ENCODE measurements at regions not wholly inside any gene's neighbourhood (a gene's known extent, or its start where the extent isn't known, plus 50 kb on each side); places are given as distances from the start of the nearest gene placed in this dataset.

DNA sequence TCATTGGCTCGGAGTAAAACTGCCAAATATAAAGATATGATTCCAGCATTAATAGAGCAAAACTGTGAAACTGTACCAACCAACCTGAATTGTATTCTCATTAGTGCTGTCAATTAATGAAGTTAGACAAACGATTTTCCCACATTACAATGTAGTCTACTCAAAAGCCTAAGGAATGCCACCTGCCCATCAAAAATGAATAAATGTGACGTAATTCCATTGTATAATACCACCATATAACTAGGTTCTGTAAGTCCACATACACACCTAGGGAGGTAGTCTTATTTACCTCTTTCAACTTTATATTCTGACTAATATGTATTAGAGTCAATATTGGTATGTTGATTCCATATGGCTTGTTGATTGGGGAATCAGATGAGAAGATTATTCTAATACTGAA, 76.2 kb downstream of the FAM76B start:
- Histone ChIP-seq H3K27me3 (ENCODE audit: insufficient read depth, low read length) (no peaks in the 10 kb centered on the region), H3K27ac (ENCODE audit: low read depth, low read length) (no peak overlapping the region), H3K14ac (ENCODE audit: low read length) (no peak overlapping the region), H2BK5ac (ENCODE audit: low read depth, low read length, poor library complexity) (no peak overlapping the region), H3K4me3 (ENCODE audit: low read depth, low read length) (no peak overlapping the region), H3K79me1 (ENCODE audit: low read length) (no peaks in the 10 kb centered on the region), H2BK12ac (ENCODE audit: low read length) (no peak overlapping the region), H3K79me2 (ENCODE audit: control insufficient read depth, insufficient read depth, low read length, poor library complexity) (no peaks in the 10 kb centered on the region), H3K36me3 (ENCODE audit: control insufficient read depth in 1 of 2, insufficient read depth in 2 of 2, low read length in 2 of 2) (no peaks in the 10 kb centered on the region), H2BK120ac (ENCODE audit: insufficient read depth, low read length, poor library complexity) (no peak overlapping the region), H2AK5ac (ENCODE audit: low read length) (no peak overlapping the region), H3K4ac (ENCODE audit: low read depth, low read length) (no peak overlapping the region), H4K8ac (ENCODE audit: low read depth, low read length) (no peak overlapping the region), H3K18ac (ENCODE audit: low read length) (no peak overlapping the region), H3K4me1 (ENCODE audit: control insufficient read depth in 1 of 2, insufficient read depth in 2 of 2, low read length in 2 of 2) (no peaks in the 10 kb centered on the region), H4K12ac (ENCODE audit: low read depth, low read length) (no peak overlapping the region), H3K4me2 (ENCODE audit: low read length) (no peak overlapping the region), H3K23ac (ENCODE audit: low read length) (no peak overlapping the region), H3K9ac (ENCODE audit: low read length) (no peak overlapping the region), H4K91ac (ENCODE audit: low read depth, low read length) (no peak overlapping the region), H2AFZ (ENCODE audit: insufficient read depth, low read length, poor library complexity) (no peak overlapping the region), H3K9me3 (ENCODE audit: insufficient read depth, low read depth, low read length) (no peaks in the 10 kb centered on the region)
- no CpG with 5 or more reads among the region's 3 CpGs for WGBS (ENCODE audit: extremely low coverage, insufficient coverage, insufficient read length)
- DNase-seq: no peak

GRCh38 chr11:95711945-95712221, 77.7 kb downstream of the FAM76B start:
- no peak overlapping the region for H3K4me3 ChIP-seq (ENCODE audit: low read depth, low read length)
- no peak overlapping the region for H3K9ac ChIP-seq (ENCODE audit: low read length)
- no peaks in the 10 kb centered on the region for H3K27me3 ChIP-seq (ENCODE audit: insufficient read depth, low read length)
- H3K79me2 ChIP-seq (ENCODE audit: control insufficient read depth, insufficient read depth, low read length, poor library complexity): no peaks in the 10 kb centered on the region
- H3K23ac ChIP-seq (ENCODE audit: low read length): no peak overlapping the region
- H3K18ac ChIP-seq (ENCODE audit: low read length): no peak overlapping the region
- H2AFZ ChIP-seq (ENCODE audit: insufficient read depth, low read length, poor library complexity): no peak overlapping the region
- H3K79me1 ChIP-seq (ENCODE audit: low read length): no peaks in the 10 kb centered on the region
- H2BK5ac ChIP-seq (ENCODE audit: low read depth, low read length, poor library complexity): no peak overlapping the region
- no peak overlapping the region for H3K4ac ChIP-seq (ENCODE audit: low read depth, low read length)
- H2AK5ac ChIP-seq (ENCODE audit: low read length): no peak overlapping the region
- no peaks in the 10 kb centered on the region for H3K36me3 ChIP-seq (ENCODE audit: control insufficient read depth in 1 of 2, insufficient read depth in 2 of 2, low read length in 2 of 2)
- H4K12ac ChIP-seq (ENCODE audit: low read depth, low read length): no peak overlapping the region
- no peak for DNase-seq
- no peaks in the 10 kb centered on the region for H3K4me1 ChIP-seq (ENCODE audit: control insufficient read depth in 1 of 2, insufficient read depth in 2 of 2, low read length in 2 of 2)
- no peak overlapping the region for H3K4me2 ChIP-seq (ENCODE audit: low read length)
- no peak overlapping the region for H3K14ac ChIP-seq (ENCODE audit: low read length)
- H3K9me3 ChIP-seq (ENCODE audit: insufficient read depth, low read depth, low read length): no peaks in the 10 kb centered on the region
- H4K8ac ChIP-seq (ENCODE audit: low read depth, low read length): no peak overlapping the region
- WGBS (ENCODE audit: extremely low coverage, insufficient coverage, insufficient read length): no CpG with 5 or more reads among the region's 3 CpGs
- no peak overlapping the region for H2BK12ac ChIP-seq (ENCODE audit: low read length)
- H2BK120ac ChIP-seq (ENCODE audit: insufficient read depth, low read length, poor library complexity): no peak overlapping the region
- no peak overlapping the region for H3K27ac ChIP-seq (ENCODE audit: low read depth, low read length)
- no peak overlapping the region for H4K91ac ChIP-seq (ENCODE audit: low read depth, low read length)

GRCh38 chr11:95711162-95711944, 78.2 kb downstream of the FAM76B start:
- no peak overlapping the region for H3K4ac ChIP-seq (ENCODE audit: low read depth, low read length)
- H4K12ac ChIP-seq (ENCODE audit: low read depth, low read length): no peak overlapping the region
- no peak overlapping the region for H3K4me3 ChIP-seq (ENCODE audit: low read depth, low read length)
- H2BK120ac ChIP-seq (ENCODE audit: insufficient read depth, low read length, poor library complexity): no peak overlapping the region
- no peaks in the 10 kb centered on the region for H3K27me3 ChIP-seq (ENCODE audit: insufficient read depth, low read length)
- no peaks in the 10 kb centered on the region for H3K36me3 ChIP-seq (ENCODE audit: control insufficient read depth in 1 of 2, insufficient read depth in 2 of 2, low read length in 2 of 2)
- no peak overlapping the region for H3K4me2 ChIP-seq (ENCODE audit: low read length)
- no peak overlapping the region for H4K91ac ChIP-seq (ENCODE audit: low read depth, low read length)
- H2BK5ac ChIP-seq (ENCODE audit: low read depth, low read length, poor library complexity): no peak overlapping the region
- no peak overlapping the region for H2AK5ac ChIP-seq (ENCODE audit: low read length)
- H3K14ac ChIP-seq (ENCODE audit: low read length): no peak overlapping the region
- no CpG with 5 or more reads among the region's 7 CpGs for WGBS (ENCODE audit: extremely low coverage, insufficient coverage, insufficient read length)
- H4K8ac ChIP-seq (ENCODE audit: low read depth, low read length): no peak overlapping the region
- no peak overlapping the region for H3K18ac ChIP-seq (ENCODE audit: low read length)
- H3K79me1 ChIP-seq (ENCODE audit: low read length): no peaks in the 10 kb centered on the region
- no peak overlapping the region for H2BK12ac ChIP-seq (ENCODE audit: low read length)
- no peaks in the 10 kb centered on the region for H3K4me1 ChIP-seq (ENCODE audit: control insufficient read depth in 1 of 2, insufficient read depth in 2 of 2, low read length in 2 of 2)
- DNase-seq: no peak
- H3K27ac ChIP-seq (ENCODE audit: low read depth, low read length): no peak overlapping the region
- no peak overlapping the region for H3K9ac ChIP-seq (ENCODE audit: low read length)
- no peak overlapping the region for H3K23ac ChIP-seq (ENCODE audit: low read length)
- no peak overlapping the region for H2AFZ ChIP-seq (ENCODE audit: insufficient read depth, low read length, poor library complexity)
- no peaks in the 10 kb centered on the region for H3K79me2 ChIP-seq (ENCODE audit: control insufficient read depth, insufficient read depth, low read length, poor library complexity)
- no peaks in the 10 kb centered on the region for H3K9me3 ChIP-seq (ENCODE audit: insufficient read depth, low read depth, low read length)

GRCh38 chr11:95708681-95709080, 80.9 kb downstream of the FAM76B start:
- WGBS (ENCODE audit: extremely low coverage, insufficient coverage, insufficient read length): no CpG with 5 or more reads among the region's 1 CpG
- H3K9ac ChIP-seq (ENCODE audit: low read length): no peak overlapping the region
- no peak overlapping the region for H2BK5ac ChIP-seq (ENCODE audit: low read depth, low read length, poor library complexity)

More at GRCh38 chr11:95708681-95709080, 80.9 kb downstream of the FAM76B start:
- Histone ChIP-seq H2AK5ac (ENCODE audit: low read length) (no peak overlapping the region), H3K79me2 (ENCODE audit: control insufficient read depth, insufficient read depth, low read length, poor library complexity) (no peaks in the 10 kb centered on the region), H2AFZ (ENCODE audit: insufficient read depth, low read length, poor library complexity) (no peak overlapping the region), H3K36me3 (ENCODE audit: control insufficient read depth in 1 of 2, insufficient read depth in 2 of 2, low read length in 2 of 2) (no peaks in the 10 kb centered on the region), H3K27ac (ENCODE audit: low read depth, low read length) (no peak overlapping the region), H2BK12ac (ENCODE audit: low read length) (no peak overlapping the region), H2BK120ac (ENCODE audit: insufficient read depth, low read length, poor library complexity) (no peak overlapping the region), H3K4me1 (ENCODE audit: control insufficient read depth in 1 of 2, insufficient read depth in 2 of 2, low read length in 2 of 2) (no peaks in the 10 kb centered on the region), H3K18ac (ENCODE audit: low read length) (no peak overlapping the region), H3K4me3 (ENCODE audit: low read depth, low read length) (no peak overlapping the region), H3K23ac (ENCODE audit: low read length) (no peak overlapping the region), H3K79me1 (ENCODE audit: low read length) (no peaks in the 10 kb centered on the region), H3K9me3 (ENCODE audit: insufficient read depth, low read depth, low read length) (no peaks in the 10 kb centered on the region), H4K12ac (ENCODE audit: low read depth, low read length) (no peak overlapping the region), H3K14ac (ENCODE audit: low read length) (no peak overlapping the region), H4K8ac (ENCODE audit: low read depth, low read length) (no peak overlapping the region), H3K4ac (ENCODE audit: low read depth, low read length) (no peak overlapping the region), H4K91ac (ENCODE audit: low read depth, low read length) (no peak overlapping the region), H3K4me2 (ENCODE audit: low read length) (no peak overlapping the region), H3K27me3 (ENCODE audit: insufficient read depth, low read length) (no peaks in the 10 kb centered on the region)
- DNase-seq: no peak
